Neural cell (in vitro differentiated cells): ENCODE measurements at regions not wholly inside any gene's neighbourhood (a gene's known extent, or its start where the extent isn't known, plus 50 kb on each side); places are given as distances from the start of the nearest gene placed in this dataset.

Experiments used
- H2AFZ ChIP-seq: fragments of 200-600, 300-800 bp; sonication (generic), shearing (Covaris generic); 2 replicates; pipeline ENCODE4 v1.6.0; 2014; ENCODE audit warnings: low read depth, mild to moderate bottlenecking, antibody characterized with exemption, low read length, moderate library complexity
- H3F3A ChIP-seq: fragments of 200-600 bp; shearing (Covaris generic); 2 replicates; pipeline ENCODE4 v1.6.1; 2016; ENCODE audit warnings: mild to moderate bottlenecking, moderate library complexity, mixed read lengths, antibody characterized with exemption, low read length; ENCODE audit not compliant: insufficient read depth, poor library complexity, severe bottlenecking
- H3K27ac ChIP-seq: fragments of 200-600, 300-800 bp; sonication (generic), shearing (Covaris generic); 2 replicates; pipeline ENCODE4 v1.5.1; 2014; ENCODE audit warnings: mild to moderate bottlenecking, low read length, moderate library complexity
- H3K27me3 ChIP-seq: fragments of 300-800, 200-600 bp; sonication (generic), shearing (Covaris generic); 2 replicates; pipeline ENCODE4 v1.6.0; 2014; ENCODE audit warnings: mild to moderate bottlenecking, low read depth, low read length, moderate library complexity; ENCODE audit not compliant: insufficient read depth
- H3K36me3 ChIP-seq: fragments of 300-800, 200-600 bp; sonication (generic), shearing (Covaris generic); 2 replicates; pipeline ENCODE4 v1.5.1; 2014; ENCODE audit warnings: mild to moderate bottlenecking, antibody characterized with exemption, low read length, moderate library complexity; ENCODE audit not compliant: insufficient read depth
- H3K4me2 ChIP-seq: fragments of 300-800, 200-600 bp; sonication (generic), shearing (Covaris generic); 2 replicates; pipeline ENCODE4 v1.6.0; 2014; ENCODE audit warnings: mild to moderate bottlenecking, low read length
- H3K4me3 ChIP-seq: fragments of 300-800, 200-600 bp; sonication (generic), shearing (Covaris generic); 2 replicates; pipeline ENCODE4 v1.5.1; 2014; ENCODE audit warnings: mild to moderate bottlenecking, low read length, moderate library complexity
- H3K79me2 ChIP-seq: fragments of 200-600 bp; shearing (Covaris generic); replicated peaks from 2 replicates; pipeline ENCODE4 v1.6.0; 2014; ENCODE audit warnings: mild to moderate bottlenecking, low read length, moderate library complexity; ENCODE audit not compliant: insufficient read depth
- H3K9ac ChIP-seq: fragments of 300-800, 200-600 bp; sonication (generic), shearing (Covaris generic); 2 replicates; pipeline ENCODE4 v1.6.1; 2016; ENCODE audit warnings: mild to moderate bottlenecking, low read length, mixed read lengths
- H3K9me2 ChIP-seq: fragments of 200-600 bp; shearing (Covaris generic); 2 replicates; pipeline ENCODE4 v1.6.1; 2016; ENCODE audit warnings: mild to moderate bottlenecking, low read length, mixed read lengths; ENCODE audit not compliant: insufficient read depth
- H3K9me3 ChIP-seq: fragments of 200-600, 300-800 bp; sonication (generic), shearing (Covaris generic); 2 replicates; pipeline ENCODE4 v1.6.1; 2016; ENCODE audit warnings: mild to moderate bottlenecking, mixed run types, low read length, moderate library complexity, mixed read lengths
- H4K20me1 ChIP-seq: fragments of 200-600 bp; shearing (Covaris generic); 2 replicates; pipeline ENCODE4 v1.6.1; 2016; ENCODE audit warnings: mild to moderate bottlenecking, mixed run types; ENCODE audit not compliant: insufficient read depth
- EP300 ChIP-seq: fragments of 450-650 bp; conservative IDR thresholded peaks from 2 replicates; pipeline ENCODE4 v1.6.1; 2014; ENCODE audit warnings: antibody characterized with exemption, mild to moderate bottlenecking, moderate library complexity; ENCODE audit not compliant: poor library complexity, severe bottlenecking
- EZH2 ChIP-seq: fragments of 200-600, 300-800 bp; shearing (Covaris generic), sonication (generic); IDR thresholded peaks from 2 replicates; pipeline ENCODE4 v1.6.1; 2014; ENCODE audit warnings: antibody characterized with exemption, low read length, borderline replicate concordance, mild to moderate bottlenecking; ENCODE audit not compliant: insufficient read depth, poor library complexity, severe bottlenecking
- MXI1 ChIP-seq: fragments of 450-650 bp; conservative IDR thresholded peaks from 2 replicates; pipeline ENCODE4 v1.6.1; 2014; ENCODE audit warnings: antibody characterized with exemption, mild to moderate bottlenecking; ENCODE audit not compliant: poor library complexity, severe bottlenecking
- POLR2AphosphoS5 ChIP-seq: IDR thresholded peaks from 2 replicates; pipeline ENCODE4 v1.6.1; 2012
- RAD21 ChIP-seq: fragments of 450-650 bp; conservative IDR thresholded peaks from 2 replicates; pipeline ENCODE4 v1.6.1; 2014; ENCODE audit warnings: antibody characterized with exemption, mild to moderate bottlenecking, moderate library complexity
- SMC3 ChIP-seq: fragments of 450-650 bp; conservative IDR thresholded peaks from 2 replicates; pipeline ENCODE4 v1.6.1; 2014; ENCODE audit warnings: antibody characterized with exemption, mild to moderate bottlenecking, moderate library complexity; ENCODE audit not compliant: poor library complexity
- TAF1 ChIP-seq: IDR thresholded peaks from 2 replicates; pipeline ENCODE4 v1.6.1; 2012; ENCODE audit warnings: low read depth
- TF ChIP-seq, protein P1 (sequence below): fragments of 450-650 bp; IDR thresholded peaks from 2 replicates; pipeline ENCODE4 v1.5.1; 2014; ENCODE audit warnings: antibody characterized with exemption, mild to moderate bottlenecking, moderate library complexity; ENCODE audit not compliant: poor library complexity, severe bottlenecking
- TF ChIP-seq, protein P2 (sequence below): IDR thresholded peaks from 2 replicates; pipeline ENCODE4 v1.6.1; 2012; ENCODE audit warnings: borderline replicate concordance

DNA sequence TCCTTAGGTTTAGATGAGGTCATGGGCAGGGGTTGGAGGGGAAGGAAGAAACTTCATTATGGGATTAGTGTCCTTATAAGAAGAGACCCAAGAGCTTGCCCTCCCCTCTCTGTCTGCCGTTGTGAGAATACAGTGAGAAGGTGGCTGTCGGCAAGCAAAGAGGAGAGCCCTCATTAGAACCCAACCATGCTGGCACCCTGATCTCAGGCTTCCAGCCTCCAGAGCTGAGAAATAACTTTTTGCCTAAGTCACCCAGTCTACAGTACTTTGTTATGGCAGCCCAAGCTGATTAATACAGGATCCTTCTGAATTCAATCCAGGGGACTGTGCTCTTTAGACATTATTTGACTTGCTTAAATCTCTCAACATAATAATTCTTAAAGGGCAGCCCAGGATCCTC lies 209.0 kb downstream of the RNF152 start:
- TF ChIP-seq EP300, result no peak
- TF ChIP-seq SMC3, result no peak
- peaks cover 6% of the 10 kb centered on the region for H3K9me3 ChIP-seq

GRCh38 chr18:61681065-61681464 lies 211.7 kb downstream of the RNF152 start:
- Histone ChIP-seq H2AFZ (no peak overlapping the region), H3K9ac (no peak overlapping the region), H3K9me2 (no peaks in the 10 kb centered on the region), H3K9me3 (peaks cover 6% of the 10 kb centered on the region), H3K4me2 (no peak overlapping the region), H3K27ac (no peak overlapping the region), H3K27me3 (no peaks in the 10 kb centered on the region), H3K79me2 (no peaks in the 10 kb centered on the region), H3K36me3 (no peaks in the 10 kb centered on the region), H3K4me3 (no peak overlapping the region), H3F3A (no peaks in the 10 kb centered on the region), H4K20me1 (no peaks in the 10 kb centered on the region)
- TF ChIP-seq, protein P1, sequence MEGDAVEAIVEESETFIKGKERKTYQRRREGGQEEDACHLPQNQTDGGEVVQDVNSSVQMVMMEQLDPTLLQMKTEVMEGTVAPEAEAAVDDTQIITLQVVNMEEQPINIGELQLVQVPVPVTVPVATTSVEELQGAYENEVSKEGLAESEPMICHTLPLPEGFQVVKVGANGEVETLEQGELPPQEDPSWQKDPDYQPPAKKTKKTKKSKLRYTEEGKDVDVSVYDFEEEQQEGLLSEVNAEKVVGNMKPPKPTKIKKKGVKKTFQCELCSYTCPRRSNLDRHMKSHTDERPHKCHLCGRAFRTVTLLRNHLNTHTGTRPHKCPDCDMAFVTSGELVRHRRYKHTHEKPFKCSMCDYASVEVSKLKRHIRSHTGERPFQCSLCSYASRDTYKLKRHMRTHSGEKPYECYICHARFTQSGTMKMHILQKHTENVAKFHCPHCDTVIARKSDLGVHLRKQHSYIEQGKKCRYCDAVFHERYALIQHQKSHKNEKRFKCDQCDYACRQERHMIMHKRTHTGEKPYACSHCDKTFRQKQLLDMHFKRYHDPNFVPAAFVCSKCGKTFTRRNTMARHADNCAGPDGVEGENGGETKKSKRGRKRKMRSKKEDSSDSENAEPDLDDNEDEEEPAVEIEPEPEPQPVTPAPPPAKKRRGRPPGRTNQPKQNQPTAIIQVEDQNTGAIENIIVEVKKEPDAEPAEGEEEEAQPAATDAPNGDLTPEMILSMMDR, result no peak
- no peak for TF ChIP-seq RAD21
- TF ChIP-seq SMC3, result no peak
- TF ChIP-seq MXI1, result no peak
- TF ChIP-seq TAF1, result no peak
- TF ChIP-seq EP300, result no peak
- TF ChIP-seq, protein P2, sequence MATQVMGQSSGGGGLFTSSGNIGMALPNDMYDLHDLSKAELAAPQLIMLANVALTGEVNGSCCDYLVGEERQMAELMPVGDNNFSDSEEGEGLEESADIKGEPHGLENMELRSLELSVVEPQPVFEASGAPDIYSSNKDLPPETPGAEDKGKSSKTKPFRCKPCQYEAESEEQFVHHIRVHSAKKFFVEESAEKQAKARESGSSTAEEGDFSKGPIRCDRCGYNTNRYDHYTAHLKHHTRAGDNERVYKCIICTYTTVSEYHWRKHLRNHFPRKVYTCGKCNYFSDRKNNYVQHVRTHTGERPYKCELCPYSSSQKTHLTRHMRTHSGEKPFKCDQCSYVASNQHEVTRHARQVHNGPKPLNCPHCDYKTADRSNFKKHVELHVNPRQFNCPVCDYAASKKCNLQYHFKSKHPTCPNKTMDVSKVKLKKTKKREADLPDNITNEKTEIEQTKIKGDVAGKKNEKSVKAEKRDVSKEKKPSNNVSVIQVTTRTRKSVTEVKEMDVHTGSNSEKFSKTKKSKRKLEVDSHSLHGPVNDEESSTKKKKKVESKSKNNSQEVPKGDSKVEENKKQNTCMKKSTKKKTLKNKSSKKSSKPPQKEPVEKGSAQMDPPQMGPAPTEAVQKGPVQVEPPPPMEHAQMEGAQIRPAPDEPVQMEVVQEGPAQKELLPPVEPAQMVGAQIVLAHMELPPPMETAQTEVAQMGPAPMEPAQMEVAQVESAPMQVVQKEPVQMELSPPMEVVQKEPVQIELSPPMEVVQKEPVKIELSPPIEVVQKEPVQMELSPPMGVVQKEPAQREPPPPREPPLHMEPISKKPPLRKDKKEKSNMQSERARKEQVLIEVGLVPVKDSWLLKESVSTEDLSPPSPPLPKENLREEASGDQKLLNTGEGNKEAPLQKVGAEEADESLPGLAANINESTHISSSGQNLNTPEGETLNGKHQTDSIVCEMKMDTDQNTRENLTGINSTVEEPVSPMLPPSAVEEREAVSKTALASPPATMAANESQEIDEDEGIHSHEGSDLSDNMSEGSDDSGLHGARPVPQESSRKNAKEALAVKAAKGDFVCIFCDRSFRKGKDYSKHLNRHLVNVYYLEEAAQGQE, result no peak
- TF ChIP-seq POLR2AphosphoS5, result no peak
- TF ChIP-seq EZH2, result no peak

More for the DNA sequence above, 209.0 kb downstream of the RNF152 start:
- Histone ChIP-seq H4K20me1 (no peaks in the 10 kb centered on the region), H3K9me2 (no peaks in the 10 kb centered on the region), H3K9ac (no peak overlapping the region), H3K4me3 (no peak overlapping the region), H3K4me2 (no peak overlapping the region), H2AFZ (no peak overlapping the region), H3K79me2 (no peaks in the 10 kb centered on the region), H3K27ac (no peak overlapping the region), H3F3A (no peaks in the 10 kb centered on the region), H3K27me3 (no peaks in the 10 kb centered on the region), H3K36me3 (no peaks in the 10 kb centered on the region)

- peaks cover 6% of the 10 kb centered on the region for H3K9me3 ChIP-seq
- no peaks in the 10 kb centered on the region for H4K20me1 ChIP-seq
- TF ChIP-seq POLR2AphosphoS5, result no peak
- TF ChIP-seq SMC3, result no peak
- TF ChIP-seq, protein P1, result no peak
- TF ChIP-seq, protein P2, result no peak
- TF ChIP-seq RAD21, result no peak
- no peak for TF ChIP-seq MXI1
- TF ChIP-seq TAF1, result no peak
- no peak for TF ChIP-seq EZH2
- no peak for TF ChIP-seq EP300
- H2AFZ ChIP-seq, result no peak overlapping the region
- H3K36me3 ChIP-seq, result no peaks in the 10 kb centered on the region
- no peaks in the 10 kb centered on the region for H3K27me3 ChIP-seq
- H3K79me2 ChIP-seq, result no peaks in the 10 kb centered on the region
- H3K9me2 ChIP-seq, result no peaks in the 10 kb centered on the region
- no peak overlapping the region for H3K4me3 ChIP-seq
- no peak overlapping the region for H3K4me2 ChIP-seq
- no peak overlapping the region for H3K27ac ChIP-seq
- no peak overlapping the region for H3K9ac ChIP-seq
- no peaks in the 10 kb centered on the region for H3F3A ChIP-seq
Measured at GRCh38 chr18:61679836-61680235, 213.0 kb downstream of the RNF152 start.
